ENCODE measurements at regions not wholly inside any gene's neighbourhood (a gene's known extent, or its start where the extent isn't known, plus 50 kb on each side); places are given as distances from the start of the nearest gene placed in this dataset.
A peak's percentile ranks its signal among the peaks of the same experiment; 100 is the strongest.

- no peak for ATAC-seq
- TF ChIP-seq PATZ1 (CRISPR knock-in tag; IDR thresholded peaks at IDR 0.05; ENCODE audit: borderline replicate concordance): no peak
Observed at GRCh38 chr1:86646256-86646655, 58.1 kb upstream of the SH3GLB1 start.

- ATAC-seq: peak; percentile 81
- TF ChIP-seq OSR1 (CRISPR knock-in tag; IDR thresholded peaks at IDR 0.05) (no peak), PPARA (CRISPR knock-in tag; IDR thresholded peaks at IDR 0.05; ENCODE audit: borderline replicate concordance) (no peak), CSRNP3 (CRISPR knock-in tag; IDR thresholded peaks at IDR 0.05) (no peak), GLIS3 (CRISPR knock-in tag; IDR thresholded peaks at IDR 0.05) (no peak), ZFP3 (CRISPR knock-in tag; IDR thresholded peaks at IDR 0.05) (no peak), ZC3H10 (CRISPR knock-in tag; IDR thresholded peaks at IDR 0.05) (no peak)
Observed at GRCh38 chr1:86648255-86648654, 56.1 kb upstream of the SH3GLB1 start.

GRCh38 chr1:86649618-86650017 is 54.8 kb upstream of the SH3GLB1 start:
- ATAC-seq: no peak
- TF ChIP-seq CSRNP3 (CRISPR knock-in tag; IDR thresholded peaks at IDR 0.05) (no peak), OSR1 (CRISPR knock-in tag; IDR thresholded peaks at IDR 0.05) (no peak), ARNTL (CRISPR knock-in tag; IDR thresholded peaks at IDR 0.05; ENCODE audit: borderline replicate concordance, low read depth) (no peak), ZC3H10 (CRISPR knock-in tag; IDR thresholded peaks at IDR 0.05) (no peak), RARB (CRISPR knock-in tag; IDR thresholded peaks at IDR 0.05) (no peak), GLIS3 (CRISPR knock-in tag; IDR thresholded peaks at IDR 0.05) (no peak), BACH2 (CRISPR knock-in tag; IDR thresholded peaks at IDR 0.05; ENCODE audit: borderline replicate concordance) (no peak), ZFP3 (CRISPR knock-in tag; IDR thresholded peaks at IDR 0.05) (no peak), SNAI2 (CRISPR knock-in tag; IDR thresholded peaks at IDR 0.05) (no peak), ZNF565 (CRISPR knock-in tag; conservative IDR thresholded peaks at IDR 0.05; ENCODE audit: low read depth) (no peak), ZNF70 (CRISPR knock-in tag; IDR thresholded peaks at IDR 0.05) (no peak), POU6F1 (CRISPR knock-in tag; IDR thresholded peaks at IDR 0.05; ENCODE audit: borderline replicate concordance, low read depth) (no peak), CSDC2 (CRISPR knock-in tag; IDR thresholded peaks at IDR 0.05) (no peak), ESRRG (CRISPR knock-in tag; IDR thresholded peaks at IDR 0.05) (no peak)
- TF ChIP-seq, protein P1, sequence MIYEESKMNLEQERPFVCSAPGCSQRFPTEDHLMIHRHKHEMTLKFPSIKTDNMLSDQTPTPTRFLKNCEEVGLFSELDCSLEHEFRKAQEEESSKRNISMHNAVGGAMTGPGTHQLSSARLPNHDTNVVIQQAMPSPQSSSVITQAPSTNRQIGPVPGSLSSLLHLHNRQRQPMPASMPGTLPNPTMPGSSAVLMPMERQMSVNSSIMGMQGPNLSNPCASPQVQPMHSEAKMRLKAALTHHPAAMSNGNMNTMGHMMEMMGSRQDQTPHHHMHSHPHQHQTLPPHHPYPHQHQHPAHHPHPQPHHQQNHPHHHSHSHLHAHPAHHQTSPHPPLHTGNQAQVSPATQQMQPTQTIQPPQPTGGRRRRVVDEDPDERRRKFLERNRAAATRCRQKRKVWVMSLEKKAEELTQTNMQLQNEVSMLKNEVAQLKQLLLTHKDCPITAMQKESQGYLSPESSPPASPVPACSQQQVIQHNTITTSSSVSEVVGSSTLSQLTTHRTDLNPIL (CRISPR knock-in tag; IDR thresholded peaks at IDR 0.05; ENCODE audit: low read depth): no peak

- TF ChIP-seq OSR1 (CRISPR knock-in tag; IDR thresholded peaks at IDR 0.05) (no peak), ISL1 (CRISPR knock-in tag; IDR thresholded peaks at IDR 0.05) (no peak), PATZ1 (CRISPR knock-in tag; IDR thresholded peaks at IDR 0.05; ENCODE audit: borderline replicate concordance) (no peak), TSHZ2 (CRISPR knock-in tag; IDR thresholded peaks at IDR 0.05) (no peak), POU6F1 (CRISPR knock-in tag; IDR thresholded peaks at IDR 0.05; ENCODE audit: borderline replicate concordance, low read depth) (no peak), CSRNP3 (CRISPR knock-in tag; IDR thresholded peaks at IDR 0.05) (no peak), ZFP3 (CRISPR knock-in tag; IDR thresholded peaks at IDR 0.05) (no peak), ZC3H10 (CRISPR knock-in tag; IDR thresholded peaks at IDR 0.05) (no peak), ZNF70 (CRISPR knock-in tag; IDR thresholded peaks at IDR 0.05) (no peak), ARNTL (CRISPR knock-in tag; IDR thresholded peaks at IDR 0.05; ENCODE audit: borderline replicate concordance, low read depth) (no peak)
- no peak for ATAC-seq
Observed at GRCh38 chr1:86650065-86650464, 54.3 kb upstream of the SH3GLB1 start.

All from SK-N-SH treated with all-trans-retinoic acid at 6 μM for 48 hours (cell line).